ENCODE measurements at regions not wholly inside any gene's neighbourhood (a gene's known extent, or its start where the extent isn't known, plus 50 kb on each side); places are given as distances from the start of the nearest gene placed in this dataset.
"Not testable (repeated sequence)": the region's sequence is repeated elsewhere in the genome, so short reads cannot be mapped to it uniquely, and the experiment has no call there.

- no peak for DNase-seq (ENCODE audit: low read depth)
Observed at GRCh38 chr14:30223385-30223785, 295.7 kb upstream of the PRKD1 start.

- DNase-seq (ENCODE audit: low read depth), result no peak
Observed at GRCh38 chr14:30223966-30224365, 296.3 kb upstream of the PRKD1 start.

- no peak for DNase-seq (ENCODE audit: low read depth)
Observed at GRCh38 chr14:30225176-30225575, 297.5 kb upstream of the PRKD1 start.

GRCh38 chr14:30227436-30227835, 299.8 kb upstream of the PRKD1 start:
- DNase-seq (ENCODE audit: low read depth), result no peak

GRCh38 chr14:30227876-30228275, 300.2 kb upstream of the PRKD1 start:
- DNase-seq (ENCODE audit: low read depth), result no peak

- no peak for DNase-seq (ENCODE audit: low read depth)
Observed at GRCh38 chr14:30230719-30231118, 303.1 kb upstream of the PRKD1 start.

- no peak for DNase-seq (ENCODE audit: low read depth)
Observed at GRCh38 chr14:30234966-30235365, 307.3 kb upstream of the PRKD1 start.

GRCh38 chr14:30235485-30235884, 307.8 kb upstream of the PRKD1 start:
- no peak for DNase-seq (ENCODE audit: low read depth)

GRCh38 chr14:30238936-30239335, 311.3 kb upstream of the PRKD1 start:
- DNase-seq (ENCODE audit: low read depth), result no peak

- DNase-seq (ENCODE audit: low read depth), result no peak
Observed at GRCh38 chr14:30240018-30240417, 312.4 kb upstream of the PRKD1 start.

- DNase-seq (ENCODE audit: low read depth), result no peak
Observed at GRCh38 chr14:30240685-30241084, 313.0 kb upstream of the PRKD1 start.

GRCh38 chr14:30242744-30243143, 315.1 kb upstream of the PRKD1 start:
- no peak for DNase-seq (ENCODE audit: low read depth)

- no peak for DNase-seq (ENCODE audit: low read depth)
Observed at GRCh38 chr14:30243207-30243606, 315.6 kb upstream of the PRKD1 start.

- DNase-seq (ENCODE audit: low read depth), result no peak
Observed at GRCh38 chr14:30243805-30244204, 315.2 kb upstream of the G2E3 start.

GRCh38 chr14:30244348-30244747, 314.6 kb upstream of the G2E3 start:
- DNase-seq (ENCODE audit: low read depth), result not testable (repeated sequence)

- DNase-seq (ENCODE audit: low read depth), result no peak
Observed at GRCh38 chr14:30251017-30251416, 307.9 kb upstream of the G2E3 start.

- DNase-seq (ENCODE audit: low read depth), result no peak
Observed at GRCh38 chr14:30251557-30252100, 307.3 kb upstream of the G2E3 start.

GRCh38 chr14:30252151-30252550, 306.8 kb upstream of the G2E3 start:
- no peak for DNase-seq (ENCODE audit: low read depth)

- DNase-seq (ENCODE audit: low read depth), result no peak
Observed at GRCh38 chr14:30252783-30253674, 305.9 kb upstream of the G2E3 start.

- no peak for DNase-seq (ENCODE audit: low read depth)
Observed at GRCh38 chr14:30256627-30257026, 302.3 kb upstream of the G2E3 start.

GRCh38 chr14:30257946-30258661, 300.9 kb upstream of the G2E3 start:
- no peak for DNase-seq (ENCODE audit: low read depth)

GRCh38 chr14:30260833-30261607, 297.9 kb upstream of the G2E3 start:
- DNase-seq (ENCODE audit: low read depth), result no peak
